HUES6 (cell line): ENCODE measurements at regions not wholly inside any gene's neighbourhood (a gene's known extent, or its start where the extent isn't known, plus 50 kb on each side); places are given as distances from the start of the nearest gene placed in this dataset.

Source experiments
- H3K27ac ChIP-seq: 2 replicates; pipeline ENCODE4 v1.7.0; 2013; ENCODE audit warnings: low read depth, mild to moderate bottlenecking, low read length, inconsistent platforms
- H3K27me3 ChIP-seq: 2 replicates; pipeline ENCODE4 v1.6.1; 2013; ENCODE audit warnings: low read length; ENCODE audit not compliant: control insufficient read depth, insufficient read depth
- H3K36me3 ChIP-seq: 2 replicates; pipeline ENCODE4 v1.6.1; 2013; ENCODE audit warnings: low read length; ENCODE audit not compliant: control insufficient read depth, insufficient read depth
- H3K4me1 ChIP-seq: 2 replicates; pipeline ENCODE4 v1.6.1; 2013; ENCODE audit warnings: low read length; ENCODE audit not compliant: control insufficient read depth, insufficient read depth
- H3K4me3 ChIP-seq: 2 replicates; pipeline ENCODE4 v1.5.1; 2013; ENCODE audit warnings: low read depth, low read length
- H3K9ac ChIP-seq: one replicate; pipeline ENCODE4 v1.6.1; 2013; ENCODE audit warnings: mild to moderate bottlenecking, low read length
- H3K9me3 ChIP-seq: 2 replicates; pipeline ENCODE4 v1.6.1; 2013; ENCODE audit warnings: low read depth, low read length; ENCODE audit not compliant: control insufficient read depth, insufficient read depth

DNA sequence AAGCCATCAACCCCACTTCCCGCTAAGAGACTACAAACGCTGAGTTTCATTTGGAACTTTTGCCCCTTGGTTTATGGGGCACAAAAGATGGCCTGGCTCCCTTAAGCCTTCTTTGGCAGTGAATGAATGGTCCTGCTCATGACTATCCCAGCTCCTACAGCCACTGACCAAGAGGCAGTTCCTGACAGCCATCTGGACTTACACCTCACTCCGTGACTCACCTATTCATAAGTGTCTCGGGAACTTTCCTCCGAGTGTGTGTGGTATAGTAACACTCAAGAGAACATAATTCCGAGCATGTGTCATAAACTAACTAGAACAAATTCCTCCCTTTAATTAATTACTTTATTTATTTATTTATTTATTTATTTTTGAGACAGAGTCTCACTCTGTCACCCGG, 51.9 kb upstream of the NUDT4 start:
- Histone ChIP-seq H3K36me3 (no peaks in the 10 kb centered on the region), H3K4me3 (no peak overlapping the region), H3K9me3 (no peaks in the 10 kb centered on the region), H3K27me3 (no peaks in the 10 kb centered on the region), H3K9ac (no peak overlapping the region), H3K4me1 (no peaks in the 10 kb centered on the region), H3K27ac (no peak overlapping the region)
